WTC11 (cell line): ENCODE measurements at regions not wholly inside any gene's neighbourhood (a gene's known extent, or its start where the extent isn't known, plus 50 kb on each side); places are given as distances from the start of the nearest gene placed in this dataset.

ENCODE experiments used
- CTCF ChIP-seq: fragments of 200-600 bp; IDR thresholded peaks from 2 replicates; pipeline ENCODE4 v1.8.0; 2022; ENCODE audit warnings: antibody characterized with exemption
- E2F4 ChIP-seq: sonication (generic); formaldehyde crosslinking; IDR thresholded peaks from 2 replicates; pipeline ENCODE4 v1.8.1; 2022; ENCODE audit warnings: low read depth, mild to moderate bottlenecking, moderate library complexity, missing genetic modification reagents, borderline replicate concordance
- ELF4 ChIP-seq: sonication (generic); formaldehyde crosslinking; IDR thresholded peaks from 2 replicates; pipeline ENCODE4 v1.8.1; 2022; ENCODE audit warnings: low read depth, mild to moderate bottlenecking, moderate library complexity, missing genetic modification reagents
- FOXJ3 ChIP-seq: sonication (generic); formaldehyde crosslinking; IDR thresholded peaks from 2 replicates; pipeline ENCODE4 v1.9.0; 2021; ENCODE audit warnings: missing genetic modification reagents, mild to moderate bottlenecking, borderline replicate concordance
- HMGXB4 ChIP-seq: sonication (generic); formaldehyde crosslinking; IDR thresholded peaks from 2 replicates; pipeline ENCODE4 v1.8.1; 2023; ENCODE audit warnings: mild to moderate bottlenecking, moderate library complexity, missing genetic modification reagents
- MXD4 ChIP-seq: fragments of 250-450 bp; sonication (Bioruptor Pico); IDR thresholded peaks from 2 replicates; pipeline ENCODE4 v1.8.0; 2021; ENCODE audit warnings: mild to moderate bottlenecking, moderate library complexity, borderline replicate concordance
- RELA ChIP-seq: sonication (generic); formaldehyde crosslinking; IDR thresholded peaks from 2 replicates; pipeline ENCODE4 v1.8.1; 2022; ENCODE audit warnings: missing genetic modification reagents, mild to moderate bottlenecking, borderline replicate concordance
- ZNF317 ChIP-seq: sonication (generic); formaldehyde crosslinking; IDR thresholded peaks from 2 replicates; pipeline ENCODE4 v1.8.1; 2023; ENCODE audit warnings: low read depth, mild to moderate bottlenecking, moderate library complexity, missing genetic modification reagents, borderline replicate concordance
- ZNF416 ChIP-seq: fragments of 250-450 bp; sonication (Bioruptor Pico); IDR thresholded peaks from 2 replicates; pipeline ENCODE4 v1.9.0; 2021; ENCODE audit warnings: mild to moderate bottlenecking, inconsistent platforms
- ZNF671 ChIP-seq: fragments of 250-450 bp; sonication (Bioruptor Pico); IDR thresholded peaks from 2 replicates; pipeline ENCODE4 v1.8.0; 2021; ENCODE audit warnings: mild to moderate bottlenecking
- TF ChIP-seq, protein P1 (sequence below): sonication (generic); formaldehyde crosslinking; IDR thresholded peaks from 2 replicates; pipeline ENCODE4 v1.8.0; 2022; ENCODE audit warnings: mild to moderate bottlenecking, missing genetic modification reagents
- TF ChIP-seq, protein P2 (sequence below): sonication (generic); formaldehyde crosslinking; IDR thresholded peaks from 2 replicates; pipeline ENCODE4 v1.8.1; 2023; ENCODE audit warnings: mild to moderate bottlenecking, missing genetic modification reagents, borderline replicate concordance

DNA sequence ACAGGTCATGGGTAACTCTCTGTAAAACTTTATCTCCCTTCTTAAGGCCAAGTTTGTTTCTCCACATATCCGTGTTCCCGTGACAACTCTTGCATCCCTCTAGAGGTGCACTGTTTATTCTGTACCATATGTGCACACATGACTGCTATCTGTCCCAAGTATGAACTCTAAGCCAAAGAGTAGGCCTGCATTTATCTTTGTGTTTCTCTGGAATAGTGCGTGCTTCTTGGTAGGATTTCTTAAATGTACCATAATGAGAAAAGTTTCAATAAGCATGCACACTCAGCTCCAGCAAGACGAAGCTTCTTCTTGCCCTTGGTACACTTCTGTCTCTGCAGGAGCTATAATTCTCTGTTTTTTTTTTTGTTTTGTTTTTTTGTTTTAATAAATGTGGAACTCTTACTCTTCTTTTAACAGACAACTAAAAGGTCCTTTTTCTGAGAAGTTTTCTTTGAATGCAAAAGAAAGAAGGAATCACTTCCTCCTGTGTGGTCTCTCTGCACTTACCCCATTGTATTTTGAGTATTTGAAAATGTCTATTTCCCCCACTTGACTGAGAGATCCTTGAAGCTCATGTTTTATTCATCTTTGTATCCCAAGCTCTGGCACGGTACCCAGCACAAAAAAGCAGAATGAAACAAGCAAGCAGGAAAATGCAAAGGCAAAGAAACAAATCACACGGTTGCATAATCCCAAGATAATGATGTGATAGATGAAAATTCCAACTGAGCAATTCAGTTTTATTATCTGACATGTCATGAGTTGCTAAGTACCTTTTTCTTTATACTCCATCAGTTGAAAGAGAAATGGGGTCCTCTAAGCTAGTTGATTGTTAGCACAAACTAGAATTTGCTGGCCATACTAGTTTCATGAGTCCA is 521.9 kb upstream of the BOD1L1 start:
- TF ChIP-seq CTCF, result no peak
- no peak for TF ChIP-seq MXD4 (CRISPR knock-in tag)
- TF ChIP-seq ZNF317 (CRISPR knock-in tag), result no peak
- TF ChIP-seq ZNF671 (CRISPR knock-in tag), result no peak
- TF ChIP-seq, protein P1, sequence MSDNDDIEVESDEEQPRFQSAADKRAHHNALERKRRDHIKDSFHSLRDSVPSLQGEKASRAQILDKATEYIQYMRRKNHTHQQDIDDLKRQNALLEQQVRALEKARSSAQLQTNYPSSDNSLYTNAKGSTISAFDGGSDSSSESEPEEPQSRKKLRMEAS (CRISPR knock-in tag), result no peak
- TF ChIP-seq, protein P2, sequence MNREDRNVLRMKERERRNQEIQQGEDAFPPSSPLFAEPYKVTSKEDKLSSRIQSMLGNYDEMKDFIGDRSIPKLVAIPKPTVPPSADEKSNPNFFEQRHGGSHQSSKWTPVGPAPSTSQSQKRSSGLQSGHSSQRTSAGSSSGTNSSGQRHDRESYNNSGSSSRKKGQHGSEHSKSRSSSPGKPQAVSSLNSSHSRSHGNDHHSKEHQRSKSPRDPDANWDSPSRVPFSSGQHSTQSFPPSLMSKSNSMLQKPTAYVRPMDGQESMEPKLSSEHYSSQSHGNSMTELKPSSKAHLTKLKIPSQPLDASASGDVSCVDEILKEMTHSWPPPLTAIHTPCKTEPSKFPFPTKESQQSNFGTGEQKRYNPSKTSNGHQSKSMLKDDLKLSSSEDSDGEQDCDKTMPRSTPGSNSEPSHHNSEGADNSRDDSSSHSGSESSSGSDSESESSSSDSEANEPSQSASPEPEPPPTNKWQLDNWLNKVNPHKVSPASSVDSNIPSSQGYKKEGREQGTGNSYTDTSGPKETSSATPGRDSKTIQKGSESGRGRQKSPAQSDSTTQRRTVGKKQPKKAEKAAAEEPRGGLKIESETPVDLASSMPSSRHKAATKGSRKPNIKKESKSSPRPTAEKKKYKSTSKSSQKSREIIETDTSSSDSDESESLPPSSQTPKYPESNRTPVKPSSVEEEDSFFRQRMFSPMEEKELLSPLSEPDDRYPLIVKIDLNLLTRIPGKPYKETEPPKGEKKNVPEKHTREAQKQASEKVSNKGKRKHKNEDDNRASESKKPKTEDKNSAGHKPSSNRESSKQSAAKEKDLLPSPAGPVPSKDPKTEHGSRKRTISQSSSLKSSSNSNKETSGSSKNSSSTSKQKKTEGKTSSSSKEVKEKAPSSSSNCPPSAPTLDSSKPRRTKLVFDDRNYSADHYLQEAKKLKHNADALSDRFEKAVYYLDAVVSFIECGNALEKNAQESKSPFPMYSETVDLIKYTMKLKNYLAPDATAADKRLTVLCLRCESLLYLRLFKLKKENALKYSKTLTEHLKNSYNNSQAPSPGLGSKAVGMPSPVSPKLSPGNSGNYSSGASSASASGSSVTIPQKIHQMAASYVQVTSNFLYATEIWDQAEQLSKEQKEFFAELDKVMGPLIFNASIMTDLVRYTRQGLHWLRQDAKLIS (CRISPR knock-in tag), result no peak
- TF ChIP-seq ZNF416, result no peak
- no peak for TF ChIP-seq HMGXB4 (CRISPR knock-in tag)
- TF ChIP-seq E2F4, result no peak
- TF ChIP-seq FOXJ3 (CRISPR knock-in tag), result no peak
- TF ChIP-seq ELF4 (CRISPR knock-in tag), result no peak
- no peak for TF ChIP-seq RELA (CRISPR knock-in tag)
